ENCODE measurements at regions not wholly inside any gene's neighbourhood (a gene's known extent, or its start where the extent isn't known, plus 50 kb on each side); places are given as distances from the start of the nearest gene placed in this dataset.

- TF ChIP-seq, protein P1, sequence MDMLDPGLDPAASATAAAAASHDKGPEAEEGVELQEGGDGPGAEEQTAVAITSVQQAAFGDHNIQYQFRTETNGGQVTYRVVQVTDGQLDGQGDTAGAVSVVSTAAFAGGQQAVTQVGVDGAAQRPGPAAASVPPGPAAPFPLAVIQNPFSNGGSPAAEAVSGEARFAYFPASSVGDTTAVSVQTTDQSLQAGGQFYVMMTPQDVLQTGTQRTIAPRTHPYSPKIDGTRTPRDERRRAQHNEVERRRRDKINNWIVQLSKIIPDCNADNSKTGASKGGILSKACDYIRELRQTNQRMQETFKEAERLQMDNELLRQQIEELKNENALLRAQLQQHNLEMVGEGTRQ (IDR thresholded peaks at IDR 0.05): no peak
- TF ChIP-seq RFX5 (IDR thresholded peaks at IDR 0.05) (no peak), MYC (IDR thresholded peaks at IDR 0.05; ENCODE audit: borderline replicate concordance, low read length) (no peak), POLR2A (IDR thresholded peaks at IDR 0.05; ENCODE audit: low read length) (no peak), KDM5A (IDR thresholded peaks at IDR 0.05) (no peak), MAFK (IDR thresholded peaks at IDR 0.05; ENCODE audit: partially characterized antibody) (no peak)
These were observed 84.1 kb upstream of the BARX2 start for GRCh38 chr11:129291546-129291945.
